Stimulated activated naive B cell treated with anti-CD40 and anti-IgM and Interleukin-4, amounts not matched to agents 10 μg/mL and 1 μg/mL and 100 μg/mL, for 72 hours (primary cell): ENCODE measurements at regions not wholly inside any gene's neighbourhood (a gene's known extent, or its start where the extent isn't known, plus 50 kb on each side); places are given as distances from the start of the nearest gene placed in this dataset.

ENCODE experiments used
- ATAC-seq, 2 donors: fragments of 150-1000 bp; cut with Tn5 transposase; replicated peaks; 2 replicates each; pipeline ENCODE4 v1.10.0; 2021; ENCODE audit warnings: moderate library complexity in 1 of 2
- DNase-seq: peaks from one replicate; pipeline ENCODE4 v3.0.0; 2021
- H3K27ac Mint-ChIP-seq: one replicate; pipeline ENCODE4 v1.8.0; 2022; ENCODE audit warnings: mild to moderate bottlenecking, mixed read lengths
- H3K27me3 Mint-ChIP-seq, 2 donors: one replicate each; pipeline ENCODE4 v1.8.0; 2022; ENCODE audit warnings: mixed read lengths in 2 of 2
- H3K36me3 Mint-ChIP-seq, 2 donors: one replicate each; pipeline ENCODE4 v1.8.0; 2022; ENCODE audit warnings: mixed read lengths in 2 of 2, mild to moderate bottlenecking in 1 of 2
- H3K4me1 Mint-ChIP-seq, 2 donors: one replicate each; pipeline ENCODE4 v1.8.0; 2022; ENCODE audit warnings: mixed read lengths in 2 of 2, mild to moderate bottlenecking in 1 of 2
- H3K4me3 Mint-ChIP-seq, 2 donors: one replicate each; pipeline ENCODE4 v1.8.0; 2022; ENCODE audit warnings: mild to moderate bottlenecking in 2 of 2, mixed read lengths in 2 of 2, moderate library complexity in 1 of 2
- H3K9me3 Mint-ChIP-seq, 2 donors: one replicate each; pipeline ENCODE4 v1.8.0; 2022; ENCODE audit warnings: mixed read lengths in 2 of 2, mild to moderate bottlenecking in 1 of 2

DNA sequence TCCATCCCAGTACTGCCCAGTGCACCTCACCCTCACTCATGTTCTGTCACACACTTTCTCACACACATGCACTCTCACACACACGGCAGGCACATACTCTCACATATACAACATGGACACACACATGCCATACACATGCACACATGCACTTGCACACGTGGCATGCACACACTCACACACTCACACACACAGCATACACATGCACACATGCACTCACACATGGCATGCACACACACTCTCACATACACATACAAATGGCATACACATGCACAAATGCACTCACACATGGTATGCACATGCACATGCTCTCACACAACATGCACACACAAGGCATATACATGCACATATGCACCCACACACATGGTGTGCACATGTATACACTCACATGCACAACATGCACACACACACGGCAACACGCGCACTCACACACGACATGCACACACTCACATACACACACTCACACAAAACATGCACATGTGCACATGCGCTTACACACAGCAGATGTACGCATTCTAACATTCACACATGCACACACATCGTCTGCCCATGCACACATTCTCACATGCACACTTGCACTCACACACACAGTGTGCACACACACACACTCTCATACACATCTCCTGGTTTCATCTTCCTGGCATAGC, 131.7 kb upstream of the THBS2 start:
- no peak overlapping the region for H3K27ac Mint-ChIP-seq
- DNase-seq = no peak
- H3K9me3 Mint-ChIP-seq = peaks cover 15 to 18% of the 10 kb centered on the region in 2 donors
- H3K4me1 Mint-ChIP-seq = no peaks in the 10 kb centered on the region
- no peaks in the 10 kb centered on the region for H3K27me3 Mint-ChIP-seq
- peaks cover 1 to 9% of the 10 kb centered on the region in 2 donors for H3K36me3 Mint-ChIP-seq
- ATAC-seq = no peak
- H3K4me3 Mint-ChIP-seq = no peak overlapping the region

DNA sequence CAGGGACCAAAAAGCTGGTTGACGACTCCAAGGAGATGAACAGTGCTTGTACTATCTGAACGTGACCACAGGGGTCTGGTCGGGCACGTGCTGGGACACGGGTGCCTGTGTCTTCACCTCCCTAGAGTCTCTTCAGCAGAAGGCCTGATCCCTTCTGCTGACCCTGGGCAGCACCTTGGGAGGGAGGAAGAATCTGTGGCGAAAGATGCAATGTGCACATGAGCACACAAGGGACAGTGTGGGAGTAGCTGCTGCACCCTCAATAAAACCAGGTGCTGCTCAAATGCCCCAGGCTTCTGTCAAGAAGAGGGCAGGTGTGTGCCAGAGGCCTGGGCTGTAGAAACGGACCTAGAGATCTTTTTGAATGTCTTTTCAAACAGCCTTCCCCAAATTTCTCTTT, 130.6 kb upstream of the THBS2 start:
- Mint-ChIP-seq H3K9me3 (peaks cover 10% of the 10 kb centered on the region in 2 donors), H3K4me1 (no peaks in the 10 kb centered on the region), H3K36me3 (peaks cover 1 to 4% of the 10 kb centered on the region in 2 donors), H3K27me3 (no peaks in the 10 kb centered on the region), H3K4me3 (no peak overlapping the region), H3K27ac (no peak overlapping the region)
- DNase-seq (no peak), ATAC-seq (no peak)

DNA sequence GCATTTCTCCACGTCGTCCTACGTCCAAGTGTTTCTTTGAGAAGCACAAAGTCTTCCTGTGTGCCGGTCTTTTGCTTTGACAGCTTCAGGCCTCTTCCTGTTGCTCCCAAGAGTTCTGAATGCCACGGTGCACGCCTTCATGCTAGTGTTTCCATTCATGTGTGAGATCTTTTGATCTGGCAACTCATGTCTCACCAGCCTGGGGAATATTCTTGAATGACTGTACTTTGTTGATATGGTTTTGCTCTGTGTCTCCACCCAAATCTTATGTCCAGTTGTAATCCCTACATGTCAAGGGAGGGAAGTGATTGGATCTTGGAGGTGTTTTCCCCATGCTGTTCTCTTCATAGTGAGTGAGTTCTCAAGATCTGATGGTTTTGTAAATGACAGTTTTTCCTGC, 129.6 kb upstream of the THBS2 start:
- ATAC-seq (no peak), DNase-seq (no peak)
- Mint-ChIP-seq H3K4me3 (no peak overlapping the region), H3K9me3 (peaks cover 9 to 10% of the 10 kb centered on the region in 2 donors), H3K27me3 (peaks cover 0 to 3% of the 10 kb centered on the region in 2 donors), H3K4me1 (no peaks in the 10 kb centered on the region), H3K36me3 (peaks cover 1 to 4% of the 10 kb centered on the region in 2 donors), H3K27ac (no peak overlapping the region)

DNA sequence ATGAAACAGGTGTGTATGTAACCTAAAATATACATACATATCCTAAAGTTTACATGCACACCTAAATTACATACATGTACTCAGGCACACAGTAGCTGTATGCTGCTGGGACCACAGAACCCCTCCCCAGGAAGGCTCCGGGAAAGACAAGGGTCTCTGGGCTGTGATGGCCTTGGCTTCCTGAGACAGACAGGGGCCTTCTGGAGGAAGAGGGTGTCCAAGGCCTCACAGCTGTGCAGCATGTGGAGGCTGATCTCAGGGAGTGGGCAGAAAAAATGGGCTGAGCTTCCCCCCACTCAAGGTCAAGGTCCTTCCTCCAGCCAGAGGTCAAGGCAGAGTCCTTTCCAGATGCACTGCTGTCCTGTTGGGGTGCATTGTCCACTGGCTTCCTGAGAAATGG, 129.1 kb upstream of the THBS2 start:
- DNase-seq (no peak), ATAC-seq (no peak)
- Mint-ChIP-seq H3K4me1 (no peaks in the 10 kb centered on the region), H3K9me3 (peaks cover 10 to 13% of the 10 kb centered on the region in 2 donors), H3K36me3 (peaks cover 1 to 4% of the 10 kb centered on the region in 2 donors), H3K27ac (no peak overlapping the region), H3K27me3 (peaks cover 0 to 3% of the 10 kb centered on the region in 2 donors), H3K4me3 (no peak overlapping the region)

DNA sequence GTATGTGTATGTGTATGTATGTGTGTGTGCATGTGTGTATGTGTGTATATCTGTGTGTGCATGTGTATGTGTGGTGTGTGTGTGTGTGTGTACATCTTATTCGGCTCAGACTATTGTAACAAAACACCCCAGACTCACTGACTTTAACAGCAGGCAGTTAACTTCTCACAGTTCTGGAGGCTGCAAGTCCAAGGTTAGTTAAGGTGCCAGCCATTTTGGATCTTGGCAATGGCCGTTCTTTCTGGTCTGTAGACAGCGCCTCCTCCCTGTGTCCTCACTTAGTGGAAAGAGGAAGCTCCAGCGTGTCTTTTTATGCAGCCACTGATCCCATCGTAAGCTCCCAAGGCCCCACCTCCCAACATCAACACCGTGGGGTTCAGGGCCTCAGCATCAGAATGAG, 128.3 kb upstream of the THBS2 start:
- peaks cover 0 to 3% of the 10 kb centered on the region in 2 donors for H3K27me3 Mint-ChIP-seq
- peaks cover 13 to 17% of the 10 kb centered on the region in 2 donors for H3K9me3 Mint-ChIP-seq
- DNase-seq = no peak
- H3K4me1 Mint-ChIP-seq = no peaks in the 10 kb centered on the region
- H3K27ac Mint-ChIP-seq = no peak overlapping the region
- no peak for ATAC-seq
- no peak overlapping the region for H3K4me3 Mint-ChIP-seq
- peaks cover 3 to 7% of the 10 kb centered on the region in 2 donors for H3K36me3 Mint-ChIP-seq

DNA sequence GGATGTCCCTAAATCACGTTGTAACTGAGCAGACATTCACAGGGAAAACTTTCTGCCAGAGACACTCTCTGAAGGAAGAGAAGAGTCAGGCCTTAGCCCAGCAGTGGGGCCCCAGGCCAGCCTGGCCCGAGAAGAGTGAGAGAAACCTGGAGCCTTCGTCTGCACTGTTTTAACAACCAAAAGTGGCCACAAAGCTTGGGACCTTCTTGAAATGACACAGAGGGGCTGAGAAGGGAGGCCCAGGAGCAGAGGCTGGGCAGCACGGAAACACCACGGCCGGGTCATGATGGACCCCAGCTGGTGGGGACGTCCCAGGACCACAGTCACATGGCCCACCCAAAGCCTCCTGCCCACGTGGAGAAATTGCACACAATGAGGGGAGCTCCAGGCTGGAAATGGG, 126.8 kb upstream of the THBS2 start:
- Mint-ChIP-seq H3K27me3 (peaks cover 0 to 8% of the 10 kb centered on the region in 2 donors), H3K4me1 (no peaks in the 10 kb centered on the region), H3K9me3 (peaks cover 18 to 26% of the 10 kb centered on the region in 2 donors), H3K4me3 (no peak overlapping the region), H3K36me3 (peaks cover 7 to 15% of the 10 kb centered on the region in 2 donors), H3K27ac (no peak overlapping the region)
- no peak for DNase-seq
- ATAC-seq = no peak

DNA sequence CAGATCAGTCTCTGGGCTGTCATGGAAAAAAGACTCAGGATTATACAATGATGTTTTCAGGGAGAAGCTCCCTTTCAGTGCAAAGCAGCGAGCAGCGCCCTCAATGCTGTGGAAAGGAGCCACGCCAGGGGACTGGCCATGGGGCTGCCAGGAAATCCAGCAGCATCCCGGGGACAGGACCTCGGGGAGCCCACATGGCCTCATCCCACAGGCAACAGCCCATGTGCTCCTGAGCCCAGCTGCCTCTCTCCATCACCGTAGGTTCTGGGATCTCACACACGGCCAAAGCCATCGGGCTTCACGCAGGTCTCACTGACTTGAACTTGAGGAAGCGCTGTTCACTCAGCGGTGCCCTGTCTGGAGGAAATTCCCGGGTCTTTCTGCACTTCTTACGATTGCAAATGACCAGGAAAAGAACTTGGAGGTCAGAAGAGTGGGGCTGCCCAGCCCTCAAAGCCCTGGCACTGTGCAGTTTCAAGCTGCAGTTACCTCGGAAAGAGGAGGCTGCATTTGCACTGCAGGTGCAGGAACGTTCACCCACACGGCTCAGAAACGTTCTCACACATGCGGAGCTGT, 125.9 kb upstream of the THBS2 start:
- no peak for ATAC-seq
- Mint-ChIP-seq H3K36me3 (peaks cover 7 to 15% of the 10 kb centered on the region in 2 donors), H3K4me3 (no peak overlapping the region), H3K9me3 (peaks cover 20 to 26% of the 10 kb centered on the region in 2 donors), H3K4me1 (no peaks in the 10 kb centered on the region), H3K27ac (no peak overlapping the region), H3K27me3 (peaks cover 0 to 8% of the 10 kb centered on the region in 2 donors)
- DNase-seq = no peak

DNA sequence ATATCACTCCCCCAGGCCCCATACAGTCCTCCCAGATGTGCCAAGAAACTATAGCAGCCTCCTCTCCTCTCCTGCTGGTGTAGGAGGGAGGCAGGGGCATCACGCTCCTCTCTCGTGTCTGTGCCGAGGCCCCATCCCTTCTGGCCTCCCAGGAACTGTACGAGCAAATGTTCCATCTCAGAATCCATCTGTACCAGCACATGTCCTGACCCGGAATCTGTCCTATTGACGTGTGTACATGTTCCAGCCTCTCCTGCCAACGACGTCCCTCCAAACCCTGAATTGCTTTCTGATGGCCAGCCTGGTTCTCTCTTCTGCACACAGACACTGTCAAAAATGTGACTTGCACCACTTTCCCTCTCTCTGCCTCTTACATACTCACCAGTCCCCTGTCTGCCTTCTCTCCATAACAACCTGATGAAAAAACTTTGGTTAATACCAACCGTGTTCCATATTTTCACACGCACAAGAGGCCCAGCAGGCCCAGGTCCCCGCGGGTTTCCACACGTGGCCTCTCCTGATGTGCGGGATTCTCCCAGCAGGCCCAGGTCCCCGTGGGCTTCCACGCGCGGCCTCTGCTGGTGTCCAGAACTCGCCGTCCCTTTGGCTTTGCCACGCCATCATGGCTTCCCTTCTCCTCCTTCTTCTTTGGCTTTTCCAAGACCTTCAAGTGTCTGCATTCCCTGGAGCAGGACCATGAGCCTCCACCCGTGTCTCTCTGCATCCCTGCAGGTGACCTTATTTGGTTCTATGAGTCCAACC, 125.2 kb upstream of the THBS2 start:
- peaks cover 6 to 10% of the 10 kb centered on the region in 2 donors for H3K36me3 Mint-ChIP-seq
- ATAC-seq (no peak), DNase-seq (no peak)
- peaks cover 0 to 8% of the 10 kb centered on the region in 2 donors for H3K27me3 Mint-ChIP-seq
- H3K9me3 Mint-ChIP-seq = peaks cover 15 to 21% of the 10 kb centered on the region in 2 donors
- no peak overlapping the region for H3K4me3 Mint-ChIP-seq
- no peaks in the 10 kb centered on the region for H3K4me1 Mint-ChIP-seq
- H3K27ac Mint-ChIP-seq = no peak overlapping the region

DNA sequence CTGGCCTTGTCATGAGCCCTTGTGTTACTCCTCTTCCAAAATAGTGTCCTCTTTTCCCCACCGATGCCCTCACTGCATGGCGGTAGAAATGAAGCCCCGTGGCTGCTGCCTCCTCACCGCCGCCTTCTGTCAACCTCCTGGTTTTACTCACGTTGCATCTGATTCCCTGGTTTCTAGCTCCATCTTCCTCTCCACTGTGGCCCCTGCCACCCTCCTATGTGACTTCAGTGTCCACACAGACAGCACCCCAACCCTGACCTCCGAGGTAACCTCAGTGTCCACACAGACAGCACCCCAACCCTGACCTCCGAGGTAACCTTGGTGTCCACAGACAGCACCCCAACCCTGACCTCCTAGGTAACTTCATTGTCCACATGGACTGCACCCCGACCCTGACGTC, 122.8 kb upstream of the THBS2 start:
- Mint-ChIP-seq H3K36me3 (peaks cover 6 to 10% of the 10 kb centered on the region in 2 donors), H3K27me3 (peaks cover 0 to 8% of the 10 kb centered on the region in 2 donors), H3K4me3 (no peak overlapping the region), H3K9me3 (peaks cover 11 to 16% of the 10 kb centered on the region in 2 donors), H3K27ac (no peak overlapping the region), H3K4me1 (no peaks in the 10 kb centered on the region)
- DNase-seq (no peak), ATAC-seq (no peak)

DNA sequence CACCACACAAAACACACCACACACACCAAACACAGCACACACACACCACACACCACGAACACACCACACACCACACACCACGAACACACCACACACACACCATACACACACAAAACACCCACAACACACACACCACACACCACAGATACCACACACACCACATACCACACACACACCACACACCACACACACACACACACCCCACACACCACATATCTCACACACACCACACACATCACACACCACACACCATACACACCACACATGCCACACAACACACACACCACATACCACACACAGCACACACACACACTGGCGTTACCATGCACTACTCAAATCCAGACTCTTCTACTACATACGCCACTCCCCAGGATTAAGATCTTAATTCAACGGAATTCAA, 118.9 kb upstream of the THBS2 start:
- no peaks in the 10 kb centered on the region for H3K4me1 Mint-ChIP-seq
- no peak overlapping the region for H3K4me3 Mint-ChIP-seq
- peaks cover 0 to 4% of the 10 kb centered on the region in 2 donors for H3K27me3 Mint-ChIP-seq
- H3K9me3 Mint-ChIP-seq = peaks cover 10 to 12% of the 10 kb centered on the region in 2 donors
- ATAC-seq = no peak
- DNase-seq = no peak
- H3K36me3 Mint-ChIP-seq = peaks cover 6 to 10% of the 10 kb centered on the region in 2 donors
- H3K27ac Mint-ChIP-seq = no peak overlapping the region

DNA sequence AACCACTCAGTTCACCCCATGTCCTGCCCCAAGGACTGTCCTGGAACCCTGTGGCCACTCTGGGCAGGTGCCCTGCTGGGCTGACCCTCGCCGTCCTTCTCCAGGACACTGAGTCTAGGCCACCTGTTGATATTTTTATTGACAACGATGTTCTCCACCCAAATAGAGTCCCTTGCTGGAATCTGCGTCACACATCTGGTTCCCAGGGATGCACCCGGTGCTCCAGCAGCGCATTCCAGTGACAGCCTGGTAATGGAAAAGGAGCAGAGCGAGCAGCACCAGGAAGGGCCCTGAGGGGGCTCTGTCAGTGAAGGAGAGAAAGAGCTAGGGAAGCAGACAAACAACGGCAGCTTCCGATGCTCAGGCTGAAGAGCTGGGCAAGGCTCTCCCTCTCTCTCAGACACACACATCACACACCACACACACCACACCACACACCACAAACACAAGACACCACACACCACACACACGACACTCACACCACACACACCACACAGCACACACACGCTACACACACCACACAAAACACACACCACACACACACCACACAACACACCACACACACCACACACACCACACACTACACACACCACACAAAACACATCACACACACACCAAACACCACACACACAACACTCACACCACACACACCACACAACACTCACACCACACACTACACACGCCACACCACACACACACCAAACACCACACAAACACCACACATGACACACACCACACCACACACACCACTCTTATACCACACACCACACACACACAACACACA, 117.9 kb upstream of the THBS2 start:
- DNase-seq = no peak
- H3K27me3 Mint-ChIP-seq = peaks cover 0 to 4% of the 10 kb centered on the region in 2 donors
- peaks cover 10 to 11% of the 10 kb centered on the region in 2 donors for H3K9me3 Mint-ChIP-seq
- peak in 1 of 2 donors; percentile 21 for ATAC-seq
- H3K4me3 Mint-ChIP-seq = no peak overlapping the region
- no peak overlapping the region for H3K27ac Mint-ChIP-seq
- H3K4me1 Mint-ChIP-seq = no peaks in the 10 kb centered on the region
- peaks cover 3 to 5% of the 10 kb centered on the region in 2 donors for H3K36me3 Mint-ChIP-seq

DNA sequence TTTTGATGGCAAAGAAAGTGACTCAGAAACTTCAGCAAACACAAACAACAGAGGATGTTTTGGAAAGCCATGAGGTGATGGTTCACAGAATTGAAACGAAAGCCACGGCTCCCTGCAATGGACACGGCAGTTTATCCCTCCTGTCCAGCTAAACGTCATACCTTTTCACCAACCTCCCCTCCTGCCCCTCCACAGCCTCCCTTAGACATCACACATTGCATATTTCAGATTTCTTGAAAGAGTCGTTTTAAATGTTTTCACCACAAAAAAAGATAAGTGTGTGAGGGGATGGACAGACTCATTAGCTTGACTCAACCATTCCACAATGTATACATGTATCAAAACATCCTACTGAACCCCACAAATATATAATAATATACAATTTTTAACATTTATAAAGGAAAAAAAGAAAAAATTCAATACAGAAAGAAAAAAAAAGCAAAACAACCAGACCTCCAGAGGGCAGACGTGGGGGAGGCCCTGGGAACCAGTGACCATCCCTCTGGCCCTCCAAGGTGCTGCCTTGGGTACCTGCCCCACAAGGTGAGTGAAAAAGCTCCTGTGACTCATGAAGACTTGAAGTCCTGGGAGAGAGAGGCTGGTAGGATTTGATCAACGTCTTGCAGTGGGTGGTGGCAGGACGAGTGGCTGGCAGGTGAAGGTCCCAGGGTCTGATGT, 117.2 kb upstream of the THBS2 start:
- H3K36me3 Mint-ChIP-seq = no peaks in the 10 kb centered on the region

DNA sequence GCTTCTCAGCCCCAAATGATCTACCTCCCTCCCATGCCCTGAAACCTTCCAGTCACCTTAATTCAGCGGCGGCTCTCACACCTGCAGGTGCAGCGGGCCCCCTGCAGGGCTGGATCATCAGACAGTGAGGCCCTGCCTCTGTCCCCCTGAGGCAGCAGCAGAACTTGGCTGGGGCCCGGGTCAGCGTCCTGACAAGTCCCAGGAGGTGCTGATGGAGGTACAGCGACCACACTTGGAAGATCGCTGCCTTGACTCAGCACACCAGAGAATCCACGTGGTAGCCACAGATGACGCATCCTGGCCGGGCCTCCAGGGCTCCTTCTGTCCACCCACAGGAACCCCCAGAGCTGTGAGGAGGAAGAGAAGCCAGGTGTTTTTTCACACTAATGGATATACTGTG, 116.4 kb upstream of the THBS2 start:
- H3K9me3 Mint-ChIP-seq = peaks cover 4 to 8% of the 10 kb centered on the region in 2 donors
- H3K27ac Mint-ChIP-seq = no peak overlapping the region
- ATAC-seq (no peak), DNase-seq (no peak)
- H3K4me3 Mint-ChIP-seq = no peak overlapping the region
- no peaks in the 10 kb centered on the region for H3K4me1 Mint-ChIP-seq
- H3K27me3 Mint-ChIP-seq = no peaks in the 10 kb centered on the region
- no peaks in the 10 kb centered on the region for H3K36me3 Mint-ChIP-seq

More for the DNA sequence above, 117.2 kb upstream of the THBS2 start:
- H3K27ac Mint-ChIP-seq = no peak overlapping the region
- ATAC-seq = peak in 1 of 2 donors; percentile 23
- no peak overlapping the region for H3K4me3 Mint-ChIP-seq
- H3K4me1 Mint-ChIP-seq = no peaks in the 10 kb centered on the region
- H3K27me3 Mint-ChIP-seq = no peaks in the 10 kb centered on the region
- no peak for DNase-seq
- H3K9me3 Mint-ChIP-seq = peaks cover 4 to 9% of the 10 kb centered on the region in 2 donors

DNA sequence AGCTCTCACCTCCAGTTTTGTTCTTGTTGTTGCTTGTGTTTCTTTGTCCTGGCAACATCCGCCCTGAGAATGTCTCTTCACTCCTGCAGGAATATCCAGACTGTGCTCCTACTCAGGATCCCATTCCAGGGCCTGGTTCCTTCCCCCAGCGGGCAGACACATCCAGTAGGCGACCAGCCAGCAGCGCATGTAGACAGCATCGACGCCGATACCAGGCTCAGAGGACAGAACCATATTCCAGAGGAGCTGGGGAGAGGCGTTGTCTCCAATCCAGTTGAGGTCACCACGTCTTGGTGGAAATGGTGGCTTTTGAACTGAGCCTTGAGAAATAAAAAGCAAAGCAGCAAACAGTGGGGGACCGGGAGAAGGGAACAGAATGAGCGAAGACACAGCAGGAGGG, 114.6 kb upstream of the THBS2 start:
- Mint-ChIP-seq H3K27ac (no peak overlapping the region), H3K36me3 (no peaks in the 10 kb centered on the region), H3K27me3 (no peaks in the 10 kb centered on the region), H3K4me1 (no peaks in the 10 kb centered on the region), H3K4me3 (no peak overlapping the region), H3K9me3 (peaks cover 4 to 8% of the 10 kb centered on the region in 2 donors)
- ATAC-seq (no peak), DNase-seq (no peak)
